CD4-positive, CD25-positive, alpha-beta regulatory T cell (primary cell): ENCODE measurements at regions not wholly inside any gene's neighbourhood (a gene's known extent, or its start where the extent isn't known, plus 50 kb on each side); places are given as distances from the start of the nearest gene placed in this dataset.
"Not testable (repeated sequence)": the region's sequence is repeated elsewhere in the genome, so short reads cannot be mapped to it uniquely, and the experiment has no call there.

Experiments used
- ATAC-seq, 2 donors: fragments of 150-1000 bp; cut with Tn5 transposase; one replicate each; pipeline ENCODE4 v1.10.0; 2021; ENCODE audit warnings: low read depth in 2 of 2, moderate number of reproducible peaks in 2 of 2, moderate library complexity in 1 of 2
- DNase-seq, 3 donors: peaks; one replicate each; pipeline versions ENCODE4 v3.0.0 to v3.0.0-alpha.2; 2012 to 2022; ENCODE audit warnings: mixed read lengths in 1 of 3
- H3K27ac ChIP-seq: one replicate; pipeline ENCODE4 v1.7.0; 2013; ENCODE audit warnings: mild to moderate bottlenecking, low read length; ENCODE audit not compliant: insufficient read depth, poor library complexity, severe bottlenecking
- H3K27me3 ChIP-seq: one replicate; pipeline ENCODE4 v1.7.0; 2013; ENCODE audit warnings: low read length; ENCODE audit not compliant: control insufficient read depth, insufficient read depth
- H3K36me3 ChIP-seq: one replicate; pipeline ENCODE4 v1.7.0; 2013; ENCODE audit warnings: mild to moderate bottlenecking, low read length, moderate library complexity; ENCODE audit not compliant: control insufficient read depth, insufficient read depth
- H3K4me1 ChIP-seq: 2 replicates; pipeline ENCODE4 v1.7.0; 2013; ENCODE audit warnings: mild to moderate bottlenecking, low read length; ENCODE audit not compliant: insufficient read depth, control insufficient read depth, poor library complexity, severe bottlenecking
- H3K4me3 ChIP-seq: one replicate; pipeline ENCODE4 v1.7.0; 2013; ENCODE audit warnings: low read depth, mild to moderate bottlenecking, low read length, moderate library complexity
- H3K9me3 ChIP-seq, 2 experiments: 1 replicate in 1 of 2; 2 replicates in 1 of 2; pipeline ENCODE4 v1.7.0; 2013; ENCODE audit warnings: low read length in 2 of 2, mild to moderate bottlenecking in 1 of 2, moderate library complexity in 1 of 2; ENCODE audit not compliant: control insufficient read depth in 2 of 2
- H3K27ac Mint-ChIP-seq, 3 donors: one replicate each; pipeline ENCODE4 v1.8.0; 2020 to 2022; ENCODE audit warnings: mild to moderate bottlenecking in 3 of 3, mixed read lengths in 3 of 3, moderate library complexity in 2 of 3
- H3K27me3 Mint-ChIP-seq: one replicate; pipeline ENCODE4 v1.8.0; 2022; ENCODE audit warnings: mild to moderate bottlenecking, mixed read lengths
- H3K36me3 Mint-ChIP-seq: one replicate; pipeline ENCODE4 v1.8.0; 2020; ENCODE audit warnings: mixed read lengths
- H3K4me1 Mint-ChIP-seq, 4 donors: one replicate each; pipeline ENCODE4 v1.8.0; 2020 to 2022; ENCODE audit warnings: mixed read lengths in 4 of 4, mild to moderate bottlenecking in 1 of 4
- H3K4me3 Mint-ChIP-seq, 4 donors: one replicate each; pipeline ENCODE4 v1.8.0; 2020 to 2022; ENCODE audit warnings: mild to moderate bottlenecking in 4 of 4, mixed read lengths in 4 of 4, moderate library complexity in 3 of 4
- H3K9me3 Mint-ChIP-seq, 7 donors: one replicate each; pipeline ENCODE4 v1.8.0; 2020 to 2022; ENCODE audit warnings: mixed read lengths in 7 of 7, mild to moderate bottlenecking in 3 of 7, moderate library complexity in 2 of 7

DNA sequence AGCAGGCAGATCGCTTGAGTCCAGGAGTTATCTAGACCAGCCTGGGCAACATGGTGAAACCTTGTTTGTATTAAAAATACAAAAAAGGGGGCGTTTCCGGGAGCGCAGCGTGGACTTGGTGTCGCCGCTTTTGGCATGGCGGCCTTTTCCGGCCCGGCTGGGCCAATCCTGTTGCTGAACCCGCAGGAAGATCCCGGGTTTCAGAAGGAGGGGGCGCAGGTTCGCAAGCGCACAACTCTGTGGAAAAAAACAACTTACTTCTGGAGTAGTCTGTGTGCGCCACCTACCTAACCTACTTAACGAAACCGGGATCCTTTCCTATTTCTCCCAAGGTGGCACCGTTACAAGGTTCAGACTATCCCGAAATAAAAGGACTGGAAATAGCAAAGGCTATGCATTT, 198.6 kb downstream of the MSX2 start:
- H3K4me1 ChIP-seq: no peaks in the 10 kb centered on the region
- Mint-ChIP-seq H3K9me3 (no peaks in the 10 kb centered on the region), H3K27me3 (peaks cover 5% of the 10 kb centered on the region), H3K36me3 (no peaks in the 10 kb centered on the region), H3K4me3 (no peak overlapping the region), H3K27ac (no peak overlapping the region), H3K4me1 (peaks cover 0 to 2% (median 0%) of the 10 kb centered on the region in 4 donors)
- H3K4me3 ChIP-seq: no peak overlapping the region
- DNase-seq (no peak), ATAC-seq (no peak)
- H3K27ac ChIP-seq: no peak overlapping the region
- H3K36me3 ChIP-seq: no peaks in the 10 kb centered on the region
- no peaks in the 10 kb centered on the region for H3K27me3 ChIP-seq
- H3K9me3 ChIP-seq: no peaks in the 10 kb centered on the region

- no peaks in the 10 kb centered on the region for H3K36me3 ChIP-seq
- H3K36me3 Mint-ChIP-seq: no peaks in the 10 kb centered on the region
- H3K4me3 ChIP-seq: no peak overlapping the region
- no peaks in the 10 kb centered on the region for H3K9me3 ChIP-seq
- ATAC-seq: no peak
- DNase-seq: no peak
- no peaks in the 10 kb centered on the region for H3K27me3 ChIP-seq
- peaks cover 0 to 2% (median 0%) of the 10 kb centered on the region in 4 donors for H3K4me1 Mint-ChIP-seq
- H3K9me3 Mint-ChIP-seq: no peaks in the 10 kb centered on the region
- H3K4me1 ChIP-seq: no peaks in the 10 kb centered on the region
- H3K27ac ChIP-seq: no peak overlapping the region
- H3K27ac Mint-ChIP-seq: no peak overlapping the region
- H3K27me3 Mint-ChIP-seq: peaks cover 5% of the 10 kb centered on the region
- H3K4me3 Mint-ChIP-seq: no peak overlapping the region
These were observed 196.6 kb downstream of the MSX2 start for GRCh38 chr5:174920906-174921550.

DNA sequence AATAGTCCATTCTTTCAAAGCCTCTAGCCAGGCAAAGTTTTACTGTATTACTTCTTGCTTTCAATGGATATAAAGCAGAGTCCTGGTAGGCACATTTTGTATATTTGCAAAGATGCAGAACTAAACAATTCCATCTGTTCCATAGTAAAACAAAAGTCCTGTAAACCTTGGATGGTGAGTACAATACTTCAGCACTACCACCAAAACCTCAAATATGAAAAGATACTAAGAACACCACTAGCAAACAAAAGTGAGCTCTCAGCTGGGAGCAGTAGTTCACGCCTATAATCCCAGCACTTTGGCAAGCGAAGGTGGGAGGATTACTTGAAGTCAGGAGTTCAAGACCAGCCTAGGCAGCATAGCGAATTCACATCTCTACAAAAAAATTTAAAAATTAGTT, 195.0 kb downstream of the MSX2 start:
- Mint-ChIP-seq H3K27me3 (peaks cover 5% of the 10 kb centered on the region), H3K27ac (no peak overlapping the region), H3K4me3 (no peak overlapping the region), H3K36me3 (no peaks in the 10 kb centered on the region), H3K9me3 (no peaks in the 10 kb centered on the region), H3K4me1 (peaks cover 0 to 2% (median 0%) of the 10 kb centered on the region in 4 donors)
- H3K36me3 ChIP-seq: no peaks in the 10 kb centered on the region
- no peak overlapping the region for H3K4me3 ChIP-seq
- H3K4me1 ChIP-seq: no peaks in the 10 kb centered on the region
- H3K27ac ChIP-seq: no peak overlapping the region
- H3K9me3 ChIP-seq: no peaks in the 10 kb centered on the region
- ATAC-seq (no peak), DNase-seq (no peak)
- H3K27me3 ChIP-seq: no peaks in the 10 kb centered on the region

DNA sequence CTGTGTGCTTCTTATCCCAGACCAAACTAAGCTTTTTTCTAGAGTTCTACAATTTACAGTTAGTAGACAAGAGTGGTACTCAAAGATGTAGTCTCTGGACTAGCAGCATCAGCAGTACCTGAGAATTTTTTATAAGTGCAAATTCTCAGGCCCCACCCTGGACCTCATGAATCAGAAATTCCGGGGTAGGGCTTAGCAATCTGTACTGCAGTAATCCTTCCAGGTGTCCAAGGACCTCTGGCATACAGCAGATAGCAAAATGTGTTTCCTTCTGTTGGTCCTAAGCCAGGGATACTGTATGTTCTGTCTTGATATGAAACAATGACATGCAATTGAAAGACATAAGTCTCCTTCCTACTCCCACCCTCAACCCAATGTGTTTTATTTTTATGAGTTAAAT, 194.3 kb downstream of the MSX2 start:
- ATAC-seq (no peak), DNase-seq (no peak)
- H3K27ac Mint-ChIP-seq: no peak overlapping the region
- H3K4me1 ChIP-seq: no peaks in the 10 kb centered on the region
- no peaks in the 10 kb centered on the region for H3K27me3 ChIP-seq
- no peak overlapping the region for H3K27ac ChIP-seq
- H3K4me3 ChIP-seq: no peak overlapping the region
- no peak overlapping the region for H3K4me3 Mint-ChIP-seq
- no peaks in the 10 kb centered on the region for H3K9me3 Mint-ChIP-seq
- H3K27me3 Mint-ChIP-seq: peaks cover 5% of the 10 kb centered on the region
- no peaks in the 10 kb centered on the region for H3K9me3 ChIP-seq
- peaks cover 0 to 2% (median 0%) of the 10 kb centered on the region in 4 donors for H3K4me1 Mint-ChIP-seq
- H3K36me3 ChIP-seq: no peaks in the 10 kb centered on the region
- no peaks in the 10 kb centered on the region for H3K36me3 Mint-ChIP-seq

DNA sequence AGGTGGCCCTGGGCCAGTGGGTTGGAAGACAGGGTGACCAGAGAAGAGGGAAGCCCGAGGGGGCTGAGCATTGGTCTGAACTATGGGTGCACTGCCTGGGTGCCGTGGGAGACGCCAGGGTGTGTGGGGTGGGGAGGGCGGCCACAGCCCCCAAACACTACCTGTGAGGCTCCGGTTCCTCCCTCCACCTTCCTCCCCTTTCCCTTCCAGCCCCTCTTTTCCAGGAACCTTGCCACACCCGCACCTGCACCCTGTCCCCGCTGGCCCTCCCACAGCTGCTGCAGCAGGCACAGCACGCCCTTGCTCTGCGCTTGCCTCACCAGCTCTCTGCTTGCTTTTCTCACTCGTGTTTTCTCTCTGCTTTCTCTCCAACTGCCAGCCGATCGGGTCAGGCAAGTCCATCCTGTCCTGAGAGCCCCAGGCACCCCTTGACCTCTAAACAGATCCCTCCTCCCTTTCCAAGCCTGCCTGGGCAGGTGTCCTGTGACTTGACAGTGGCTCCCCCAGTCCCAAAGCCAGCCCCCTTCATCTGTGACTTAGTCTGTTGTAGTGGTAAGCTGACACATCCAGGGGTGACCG, 193.7 kb downstream of the MSX2 start:
- no peak for ATAC-seq
- Mint-ChIP-seq H3K36me3 (no peaks in the 10 kb centered on the region), H3K27me3 (peaks cover 5% of the 10 kb centered on the region), H3K4me3 (no peak overlapping the region), H3K9me3 (no peaks in the 10 kb centered on the region), H3K27ac (no peak overlapping the region), H3K4me1 (peaks cover 0 to 2% (median 0%) of the 10 kb centered on the region in 4 donors)
- H3K4me3 ChIP-seq: no peak overlapping the region
- no peak for DNase-seq
- no peaks in the 10 kb centered on the region for H3K27me3 ChIP-seq
- H3K27ac ChIP-seq: no peak overlapping the region
- H3K9me3 ChIP-seq: no peaks in the 10 kb centered on the region
- H3K4me1 ChIP-seq: no peaks in the 10 kb centered on the region
- no peaks in the 10 kb centered on the region for H3K36me3 ChIP-seq

GRCh38 chr5:174917435-174917834, 193.1 kb downstream of the MSX2 start:
- not testable (repeated sequence) for H3K4me1 Mint-ChIP-seq, H3K4me1 ChIP-seq, H3K27me3 ChIP-seq, ATAC-seq, H3K4me3 Mint-ChIP-seq, DNase-seq, H3K36me3 ChIP-seq, H3K4me3 ChIP-seq, H3K36me3 Mint-ChIP-seq, H3K27ac ChIP-seq, H3K27ac Mint-ChIP-seq, H3K27me3 Mint-ChIP-seq, H3K9me3 Mint-ChIP-seq, H3K9me3 ChIP-seq

DNA sequence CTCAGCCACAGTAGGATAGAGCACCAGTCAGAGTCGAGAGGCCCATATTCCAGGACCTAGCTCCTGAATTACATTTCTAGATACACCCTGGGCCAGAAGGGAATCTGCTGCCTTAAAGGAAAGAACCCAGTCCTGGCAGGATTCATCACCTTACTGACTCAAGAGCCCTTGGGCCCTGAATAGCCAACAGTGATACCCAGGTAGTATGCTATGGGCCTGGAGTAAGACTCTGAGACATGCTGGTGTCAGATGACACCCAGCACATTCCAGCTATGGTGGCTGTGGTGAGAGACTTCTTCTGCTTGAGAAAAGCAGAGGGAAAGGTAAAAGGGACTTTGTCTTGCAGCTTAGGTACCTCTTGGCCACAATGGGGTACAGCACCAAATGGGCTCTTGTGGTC, 192.5 kb downstream of the MSX2 start:
- H3K36me3 ChIP-seq, H3K4me3 ChIP-seq, H3K9me3 ChIP-seq, H3K27ac Mint-ChIP-seq, H3K27me3 Mint-ChIP-seq, H3K9me3 Mint-ChIP-seq, H3K4me3 Mint-ChIP-seq, ATAC-seq, H3K36me3 Mint-ChIP-seq, DNase-seq, H3K27me3 ChIP-seq, H3K4me1 ChIP-seq, H3K4me1 Mint-ChIP-seq, H3K27ac ChIP-seq: not testable (repeated sequence)

DNA sequence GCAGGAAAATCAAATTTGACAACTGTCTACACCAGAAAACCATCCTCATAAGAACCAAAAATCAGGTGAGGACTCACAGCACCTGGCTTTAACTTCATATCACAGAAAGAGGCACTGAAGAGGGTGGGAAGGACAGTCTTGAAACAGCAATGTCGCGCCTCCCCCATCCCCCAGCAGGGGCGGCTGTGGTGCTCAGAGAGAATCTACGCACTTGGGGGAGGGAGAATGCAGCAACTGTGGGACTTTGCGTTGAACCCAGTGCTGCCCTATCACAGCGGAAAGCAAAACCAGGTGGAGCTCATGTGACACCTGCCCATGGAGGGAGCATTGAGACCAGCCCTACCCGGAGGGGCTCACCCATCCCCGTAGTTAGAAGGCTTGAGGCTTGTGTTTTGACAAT, 191.8 kb downstream of the MSX2 start:
- DNase-seq (no peak), ATAC-seq (no peak)
- no peak overlapping the region for H3K27ac ChIP-seq
- Mint-ChIP-seq H3K27me3 (no peaks in the 10 kb centered on the region), H3K27ac (no peak overlapping the region), H3K9me3 (no peaks in the 10 kb centered on the region), H3K4me3 (no peak overlapping the region), H3K36me3 (no peaks in the 10 kb centered on the region), H3K4me1 (peaks cover 0 to 2% (median 0%) of the 10 kb centered on the region in 4 donors)
- no peaks in the 10 kb centered on the region for H3K9me3 ChIP-seq
- H3K4me1 ChIP-seq: no peaks in the 10 kb centered on the region
- no peaks in the 10 kb centered on the region for H3K36me3 ChIP-seq
- no peak overlapping the region for H3K4me3 ChIP-seq
- H3K27me3 ChIP-seq: no peaks in the 10 kb centered on the region
